ENCODE measurements at regions not wholly inside any gene's neighbourhood (a gene's known extent, or its start where the extent isn't known, plus 50 kb on each side); places are given as distances from the start of the nearest gene placed in this dataset.

DNA sequence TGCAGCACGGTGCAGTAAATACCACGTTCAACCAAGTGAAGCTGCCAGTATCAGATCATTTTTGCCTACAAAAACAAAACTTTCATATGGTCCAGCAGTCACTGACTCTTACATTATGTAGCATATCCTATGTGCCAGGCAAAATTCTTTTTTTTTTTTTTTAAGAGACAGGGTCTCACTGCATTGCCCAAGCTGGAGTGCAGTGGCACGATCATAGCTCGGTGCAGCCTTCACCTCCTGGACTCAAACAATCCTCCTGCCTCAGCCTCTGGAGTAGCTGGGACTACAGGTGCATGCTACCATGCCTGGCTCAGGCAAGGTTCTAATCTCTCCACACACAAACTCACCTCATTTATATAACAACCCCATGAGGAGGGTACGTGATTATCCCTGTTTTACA is 208.6 kb upstream of the JARID2 start:
- DNase-seq (ENCODE audit: low spot score) (no peak), ATAC-seq (ENCODE audit: low FRiP score) (no peak)
- TF ChIP-seq, protein P1, sequence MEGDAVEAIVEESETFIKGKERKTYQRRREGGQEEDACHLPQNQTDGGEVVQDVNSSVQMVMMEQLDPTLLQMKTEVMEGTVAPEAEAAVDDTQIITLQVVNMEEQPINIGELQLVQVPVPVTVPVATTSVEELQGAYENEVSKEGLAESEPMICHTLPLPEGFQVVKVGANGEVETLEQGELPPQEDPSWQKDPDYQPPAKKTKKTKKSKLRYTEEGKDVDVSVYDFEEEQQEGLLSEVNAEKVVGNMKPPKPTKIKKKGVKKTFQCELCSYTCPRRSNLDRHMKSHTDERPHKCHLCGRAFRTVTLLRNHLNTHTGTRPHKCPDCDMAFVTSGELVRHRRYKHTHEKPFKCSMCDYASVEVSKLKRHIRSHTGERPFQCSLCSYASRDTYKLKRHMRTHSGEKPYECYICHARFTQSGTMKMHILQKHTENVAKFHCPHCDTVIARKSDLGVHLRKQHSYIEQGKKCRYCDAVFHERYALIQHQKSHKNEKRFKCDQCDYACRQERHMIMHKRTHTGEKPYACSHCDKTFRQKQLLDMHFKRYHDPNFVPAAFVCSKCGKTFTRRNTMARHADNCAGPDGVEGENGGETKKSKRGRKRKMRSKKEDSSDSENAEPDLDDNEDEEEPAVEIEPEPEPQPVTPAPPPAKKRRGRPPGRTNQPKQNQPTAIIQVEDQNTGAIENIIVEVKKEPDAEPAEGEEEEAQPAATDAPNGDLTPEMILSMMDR (IDR thresholded peaks at IDR 0.05) = no peak

DNA sequence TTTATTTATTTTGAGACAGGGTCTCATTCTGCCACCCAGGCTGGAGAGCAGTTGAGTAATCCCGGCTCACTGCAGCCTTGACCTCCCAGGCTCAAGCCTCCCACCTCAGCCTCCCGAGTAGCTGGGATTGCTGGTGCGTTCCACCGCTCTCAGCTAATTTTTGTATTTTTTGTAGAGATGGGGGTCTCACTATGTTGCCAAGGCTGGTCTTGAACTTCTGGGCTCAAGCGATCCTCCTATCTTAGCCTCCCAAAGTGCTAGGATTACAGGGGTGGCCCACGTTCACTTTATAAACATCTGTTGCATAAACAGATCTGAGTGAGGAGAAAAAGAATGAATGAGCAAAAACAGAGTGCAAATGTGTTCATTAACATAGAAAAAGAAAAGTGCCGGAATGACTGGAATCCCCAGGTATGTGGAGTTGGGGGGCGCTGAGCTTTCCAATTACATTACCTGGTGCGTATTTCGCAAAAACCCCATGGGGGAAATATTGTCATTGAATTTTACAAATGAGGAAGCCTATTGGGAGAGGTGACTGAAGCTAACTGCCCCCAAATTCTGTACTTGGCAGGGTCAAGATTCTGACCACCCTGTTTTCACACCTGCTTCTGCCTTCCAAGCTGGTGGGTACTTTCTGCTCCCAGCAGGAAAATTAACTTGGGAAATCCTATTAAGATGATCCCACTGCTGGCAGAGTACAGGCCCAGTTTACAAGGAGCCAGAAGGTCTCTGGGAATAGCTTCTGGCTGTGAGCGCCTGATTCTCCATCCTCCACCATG is 207.7 kb upstream of the JARID2 start:
- DNase-seq (ENCODE audit: low spot score) (no peak), ATAC-seq (ENCODE audit: low FRiP score) (no peak)
- TF ChIP-seq, protein P1 (IDR thresholded peaks at IDR 0.05) = no peak

DNA sequence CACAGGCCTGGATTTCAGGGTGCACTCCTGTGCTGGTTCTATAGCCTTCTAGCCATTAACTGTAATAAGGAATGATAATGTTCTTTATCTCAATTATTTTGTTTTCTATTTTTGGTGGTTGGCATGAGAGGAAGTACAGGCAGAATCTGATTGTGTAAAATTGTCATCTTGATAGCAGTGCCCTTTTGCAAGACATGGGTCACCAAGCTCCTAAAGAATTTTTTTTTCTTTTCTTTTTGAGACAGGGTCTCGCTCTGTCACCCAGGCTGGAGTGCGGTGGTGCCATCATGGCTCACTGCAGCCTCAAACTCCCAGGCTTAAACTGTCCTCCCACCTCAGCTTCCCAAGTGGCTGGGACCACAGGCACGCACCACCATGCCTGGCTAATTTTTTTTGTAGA is 206.7 kb upstream of the JARID2 start:
- ATAC-seq (ENCODE audit: low FRiP score) = no peak
- no peak for DNase-seq (ENCODE audit: low spot score)
- TF ChIP-seq, protein P1 (IDR thresholded peaks at IDR 0.05) = no peak

GRCh38 chr6:15042938-15043337 is 202.9 kb upstream of the JARID2 start:
- ATAC-seq (ENCODE audit: low FRiP score) (no peak), DNase-seq (ENCODE audit: low spot score) (no peak)
- TF ChIP-seq, protein P1 (IDR thresholded peaks at IDR 0.05) = no peak

GRCh38 chr6:15044146-15044882 is 201.6 kb upstream of the JARID2 start:
- DNase-seq (ENCODE audit: low spot score) (no peak), ATAC-seq (ENCODE audit: low FRiP score) (no peak)
- TF ChIP-seq, protein P1 (IDR thresholded peaks at IDR 0.05) = no peak

DNA sequence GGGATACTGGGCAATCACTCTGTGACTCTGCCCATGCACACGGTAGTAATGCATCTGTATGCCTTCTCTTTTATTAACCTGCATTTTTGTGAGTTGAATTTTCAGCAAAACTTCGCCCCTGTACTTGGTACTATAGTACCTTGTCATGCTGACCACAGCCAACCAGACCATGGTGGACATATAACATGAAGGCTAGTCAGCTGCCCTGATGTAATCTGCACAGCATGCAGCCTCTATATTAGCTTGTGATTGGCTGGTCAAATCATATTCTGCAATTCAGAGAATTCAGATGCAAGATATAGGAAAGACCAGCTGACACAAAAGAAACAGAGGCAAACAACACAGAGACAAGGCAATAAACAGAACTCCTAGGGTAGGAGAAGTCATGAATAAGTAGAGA is 200.9 kb upstream of the JARID2 start:
- DNase-seq (ENCODE audit: low spot score) = no peak
- ATAC-seq (ENCODE audit: low FRiP score) = no peak
- TF ChIP-seq, protein P1 (IDR thresholded peaks at IDR 0.05) = no peak

GRCh38 chr6:15046751-15047150 is 199.1 kb upstream of the JARID2 start:
- TF ChIP-seq, protein P1 (IDR thresholded peaks at IDR 0.05) = no peak
- ATAC-seq (ENCODE audit: low FRiP score) (no peak), DNase-seq (ENCODE audit: low spot score) (no peak)

All from omental fat pad (tissue), 3 donors.